GM18498 (cell line): ENCODE measurements at regions not wholly inside any gene's neighbourhood (a gene's known extent, or its start where the extent isn't known, plus 50 kb on each side); places are given as distances from the start of the nearest gene placed in this dataset.

Source experiments
- ATAC-seq: cut with Tn5 transposase; IDR thresholded peaks from one replicate; pipeline ENCODE4 v1.9.1; 2021; ENCODE audit warnings: mild to moderate bottlenecking, moderate library complexity; ENCODE audit not compliant: unreplicated experiment

GRCh38 chrX:42725196-42725595 is 52.8 kb downstream of the PPP1R2C start:
- ATAC-seq = no peak

- peak; percentile 45 for ATAC-seq
Observed at GRCh38 chrX:42720209-42720608, 57.8 kb downstream of the PPP1R2C start.

- no peak for ATAC-seq
Observed at GRCh38 chrX:42715701-42716262, 62.2 kb downstream of the PPP1R2C start.

GRCh38 chrX:42714981-42715700 is 62.8 kb downstream of the PPP1R2C start:
- peak; percentile 55 for ATAC-seq

- no peak for ATAC-seq
Observed at GRCh38 chrX:42710452-42710851, 67.5 kb downstream of the PPP1R2C start.

GRCh38 chrX:42708222-42708621 is 69.7 kb downstream of the PPP1R2C start:
- no peak for ATAC-seq

GRCh38 chrX:42707742-42708141 is 70.2 kb downstream of the PPP1R2C start:
- no peak for ATAC-seq

GRCh38 chrX:42704454-42704853 is 73.5 kb downstream of the PPP1R2C start:
- no peak for ATAC-seq

- ATAC-seq = no peak
Observed at GRCh38 chrX:42697544-42697943, 80.4 kb downstream of the PPP1R2C start.

- ATAC-seq = no peak
Observed at GRCh38 chrX:42696536-42697124, 81.3 kb downstream of the PPP1R2C start.

- no peak for ATAC-seq
Observed at GRCh38 chrX:42695800-42696358, 82.1 kb downstream of the PPP1R2C start.

- ATAC-seq = no peak
Observed at GRCh38 chrX:42694260-42694815, 83.6 kb downstream of the PPP1R2C start.

GRCh38 chrX:42691196-42691595 is 86.8 kb downstream of the PPP1R2C start:
- no peak for ATAC-seq

- no peak for ATAC-seq
Observed at GRCh38 chrX:42686706-42687105, 91.3 kb downstream of the PPP1R2C start.

- ATAC-seq = no peak
Observed at GRCh38 chrX:42686296-42686695, 91.7 kb downstream of the PPP1R2C start.

- no peak for ATAC-seq
Observed at GRCh38 chrX:42684065-42684464, 93.9 kb downstream of the PPP1R2C start.

- ATAC-seq = no peak
Observed at GRCh38 chrX:42680666-42681065, 97.3 kb downstream of the PPP1R2C start.

GRCh38 chrX:42678133-42678532 is 99.8 kb downstream of the PPP1R2C start:
- no peak for ATAC-seq

GRCh38 chrX:42673301-42673810 is 104.6 kb downstream of the PPP1R2C start:
- ATAC-seq = no peak

- ATAC-seq = no peak
Observed at GRCh38 chrX:42664680-42665079, 113.3 kb downstream of the PPP1R2C start.

GRCh38 chrX:42628471-42628870 is 149.5 kb downstream of the PPP1R2C start:
- ATAC-seq = no peak

- no peak for ATAC-seq
Observed at GRCh38 chrX:42627891-42628290, 150.1 kb downstream of the PPP1R2C start.
